HG03354 (cell line): ENCODE measurements at regions not wholly inside any gene's neighbourhood (a gene's known extent, or its start where the extent isn't known, plus 50 kb on each side); places are given as distances from the start of the nearest gene placed in this dataset.

ENCODE experiments used
- ATAC-seq: cut with Tn5 transposase; IDR thresholded peaks from one replicate; pipeline ENCODE4 v1.9.1; 2021; ENCODE audit warnings: mild to moderate bottlenecking; ENCODE audit not compliant: unreplicated experiment, poor library complexity, severe bottlenecking

DNA sequence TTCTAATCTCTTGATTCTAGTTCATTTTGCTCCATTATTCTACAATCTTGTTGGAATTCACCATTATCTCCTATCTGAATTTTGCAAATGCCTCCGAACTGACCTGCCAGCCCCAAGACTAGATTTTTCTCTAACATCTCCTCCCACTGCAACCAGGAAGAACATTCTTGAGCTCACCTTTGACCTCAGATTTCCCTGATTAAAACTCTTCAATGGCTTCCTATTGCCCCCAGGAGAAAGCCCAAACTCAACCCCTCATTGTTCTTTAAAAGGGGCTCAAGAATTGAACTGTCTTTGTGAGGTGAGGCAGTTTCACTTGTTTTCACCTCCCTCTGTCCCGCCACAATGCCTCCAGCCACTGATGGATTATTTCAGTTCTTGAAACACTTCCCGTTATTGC lies 784.6 kb upstream of the ZEB2 start:
- no peak for ATAC-seq

DNA sequence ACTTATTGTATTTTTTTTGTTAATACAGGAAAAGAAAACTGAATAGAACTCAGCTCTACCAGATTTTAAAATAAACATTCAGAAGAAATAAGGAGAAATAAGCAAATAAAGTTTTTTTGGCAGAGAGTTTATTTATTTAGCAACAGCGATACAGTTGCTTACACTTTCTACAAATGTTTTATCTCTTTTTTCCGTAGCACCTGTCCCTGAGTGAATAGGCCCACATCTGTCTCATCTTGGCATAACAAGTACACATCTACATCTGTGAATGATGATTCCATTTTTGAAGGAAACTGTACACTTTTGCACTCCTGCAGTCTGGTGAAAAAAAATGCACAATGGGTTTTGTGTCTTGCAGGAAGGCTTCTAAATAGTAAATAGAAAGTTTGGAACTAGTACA lies 783.6 kb upstream of the ZEB2 start:
- no peak for ATAC-seq

DNA sequence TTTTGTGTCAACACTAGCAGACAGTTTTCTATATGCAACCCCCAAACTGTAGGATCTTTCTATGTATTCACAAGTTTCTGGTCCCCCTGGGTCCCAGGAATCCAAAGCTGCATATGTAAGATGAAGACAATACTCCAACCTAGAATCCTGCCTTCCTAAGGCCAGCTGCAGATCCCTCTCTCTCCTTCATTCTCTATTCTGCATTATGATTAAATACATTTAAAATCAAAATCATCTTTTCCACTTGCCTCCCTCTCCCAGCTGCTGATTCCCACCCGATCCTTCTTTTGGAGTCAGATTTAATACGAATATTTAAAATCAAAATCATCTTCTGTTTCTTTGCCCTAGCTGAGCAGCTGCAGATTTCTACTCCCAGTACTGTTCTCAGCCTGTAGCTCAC lies 783.0 kb upstream of the ZEB2 start:
- ATAC-seq = no peak

DNA sequence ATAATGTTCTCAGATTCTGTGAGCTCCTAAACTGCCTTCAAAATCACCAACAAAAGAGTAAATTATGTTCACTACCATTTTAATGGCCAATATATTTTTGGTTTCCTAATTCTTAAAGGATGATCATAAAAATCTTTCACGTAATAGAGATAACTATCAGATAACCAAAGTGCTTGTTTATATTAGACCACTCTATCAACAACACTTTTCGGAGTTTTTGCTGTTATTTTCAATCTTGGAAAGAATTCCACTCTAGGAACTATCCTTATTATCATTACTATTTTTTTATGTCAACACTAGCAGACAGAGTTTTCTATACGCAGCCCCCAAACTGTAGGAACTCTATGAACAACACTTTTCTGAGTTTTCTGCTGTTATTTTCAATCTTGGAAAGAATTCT lies 782.5 kb upstream of the ZEB2 start:
- ATAC-seq = no peak

DNA sequence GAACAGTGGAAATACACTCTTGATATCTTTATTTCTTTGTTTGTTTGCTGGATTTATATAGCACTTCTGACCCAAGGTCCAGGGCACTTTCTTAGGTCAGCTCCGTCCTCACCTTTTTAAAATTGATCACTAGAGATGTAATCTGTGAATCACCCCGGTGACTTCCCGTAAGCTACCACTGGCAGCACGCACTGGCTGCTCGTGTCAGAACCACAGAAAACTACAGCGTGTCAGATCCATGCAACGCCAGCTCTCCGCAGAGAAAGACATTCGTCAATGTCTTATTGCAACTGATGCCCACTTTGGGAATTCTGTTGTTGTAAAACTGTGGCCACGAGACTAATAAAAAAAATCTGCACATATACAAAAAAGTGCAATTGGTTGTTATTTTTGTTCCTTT lies 779.4 kb upstream of the ZEB2 start:
- no peak for ATAC-seq

DNA sequence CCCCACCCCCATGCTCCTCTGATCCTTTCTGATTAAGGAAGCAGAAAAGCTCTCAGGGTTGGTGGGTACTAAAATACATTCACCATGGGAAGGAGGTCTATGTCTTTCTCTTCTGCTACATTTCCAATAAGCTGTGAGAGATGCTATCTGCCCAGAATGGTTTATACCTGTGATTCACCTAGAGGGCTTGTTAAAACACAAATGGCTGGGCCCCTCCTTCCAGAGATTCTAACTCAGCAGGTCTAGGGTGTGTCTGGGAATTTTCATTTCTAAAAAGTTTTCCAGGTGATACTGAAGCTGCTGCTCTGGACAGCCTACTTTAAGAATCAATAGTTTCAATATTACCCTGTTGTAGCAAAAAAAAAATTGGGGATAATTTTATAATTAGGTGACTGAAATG lies 772.2 kb upstream of the ZEB2 start:
- no peak for ATAC-seq

DNA sequence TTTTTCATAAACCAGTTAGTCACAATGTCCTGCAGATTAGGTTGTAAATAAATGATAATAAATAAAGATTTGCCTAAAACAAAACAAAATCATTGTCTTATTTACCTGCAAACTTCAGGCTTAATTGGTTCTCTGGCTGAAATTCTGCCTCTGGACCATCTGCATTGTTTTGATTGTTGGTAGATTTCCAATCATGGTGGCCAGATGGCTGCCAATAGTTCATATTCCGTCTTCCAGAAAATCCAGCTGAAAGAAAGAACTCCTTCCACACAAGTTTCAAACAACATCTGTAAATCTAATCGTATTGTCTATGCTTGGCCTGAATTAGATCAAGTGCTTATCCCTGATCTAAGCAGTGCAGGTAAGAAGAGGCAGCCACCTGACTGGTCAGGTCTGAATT lies 771.1 kb upstream of the ZEB2 start:
- ATAC-seq = no peak

DNA sequence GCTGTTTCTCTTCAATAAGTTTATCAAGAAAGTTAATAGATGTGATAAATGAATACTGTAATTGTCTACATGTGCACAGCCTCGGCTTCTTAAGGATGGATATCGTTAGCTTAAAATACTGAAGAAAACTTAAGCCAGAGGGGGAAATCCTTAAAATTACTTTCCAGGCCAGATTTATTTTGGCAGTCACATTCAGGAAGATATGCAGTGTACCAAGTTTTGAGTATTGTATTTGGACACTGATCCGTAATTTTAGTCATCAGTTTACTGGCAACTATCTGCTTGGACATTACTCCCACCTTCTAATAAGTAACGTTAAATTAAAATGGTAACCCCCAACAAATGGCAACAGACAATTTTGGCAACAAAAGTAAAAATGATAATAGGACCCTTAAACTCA lies 770.0 kb upstream of the ZEB2 start:
- no peak for ATAC-seq

DNA sequence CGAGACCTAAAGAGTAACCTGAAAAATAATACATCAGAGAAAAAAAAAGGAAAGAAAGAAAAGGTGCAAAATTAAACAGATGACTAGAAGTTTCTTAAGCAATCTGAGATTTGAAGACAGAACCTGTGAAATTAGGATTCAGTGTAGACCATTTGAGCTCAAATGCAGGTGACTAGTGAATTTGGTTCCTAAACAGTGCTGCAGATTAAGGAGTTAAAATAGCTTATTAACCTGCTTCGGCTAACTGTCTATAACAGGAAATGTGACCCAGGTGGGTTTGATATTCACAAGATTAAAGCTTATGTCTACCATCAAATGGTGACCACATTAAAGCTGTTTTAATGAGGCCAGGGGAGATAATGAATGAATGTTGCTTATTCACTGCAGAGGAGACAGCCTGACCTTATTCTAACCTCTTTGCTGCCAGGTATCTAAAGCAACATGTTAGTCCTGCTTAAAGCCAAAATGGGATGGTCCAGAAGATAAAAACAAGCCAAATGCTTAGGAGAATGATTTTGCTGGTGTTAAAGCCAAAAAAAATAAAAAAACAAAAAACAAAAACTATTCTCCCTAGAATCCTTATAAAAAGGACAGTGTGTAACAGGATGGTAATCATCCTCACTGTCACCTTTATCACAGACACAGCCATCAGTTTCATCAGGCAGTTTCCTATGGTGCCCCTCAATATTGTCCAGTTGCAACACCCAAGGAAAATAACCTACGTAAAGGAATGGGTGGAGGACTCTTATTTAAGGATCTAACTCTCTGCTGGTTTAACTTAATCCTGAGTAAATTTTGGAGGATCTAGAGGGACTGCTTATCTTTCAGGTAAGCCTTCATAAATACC lies 769.0 kb upstream of the ZEB2 start:
- no peak for ATAC-seq

DNA sequence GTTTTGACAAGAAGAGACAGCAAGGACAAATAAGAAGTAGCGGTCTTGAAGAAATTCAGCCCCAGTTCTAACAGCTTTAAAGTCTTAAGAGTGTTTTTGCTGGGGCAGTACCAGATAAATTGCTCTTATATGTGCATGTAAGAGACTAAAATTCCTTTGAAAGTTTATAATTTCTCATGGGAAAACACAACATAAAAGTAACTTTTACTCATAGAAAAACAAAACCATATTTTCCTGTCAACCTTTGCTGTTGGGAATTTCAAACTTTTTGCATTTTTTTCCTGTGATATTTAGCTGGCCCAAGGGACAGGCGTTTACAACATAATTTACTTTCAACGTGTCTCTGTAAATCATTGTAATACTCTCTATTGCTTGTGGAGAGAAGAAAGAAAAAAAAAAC lies 767.8 kb upstream of the ZEB2 start:
- no peak for ATAC-seq

DNA sequence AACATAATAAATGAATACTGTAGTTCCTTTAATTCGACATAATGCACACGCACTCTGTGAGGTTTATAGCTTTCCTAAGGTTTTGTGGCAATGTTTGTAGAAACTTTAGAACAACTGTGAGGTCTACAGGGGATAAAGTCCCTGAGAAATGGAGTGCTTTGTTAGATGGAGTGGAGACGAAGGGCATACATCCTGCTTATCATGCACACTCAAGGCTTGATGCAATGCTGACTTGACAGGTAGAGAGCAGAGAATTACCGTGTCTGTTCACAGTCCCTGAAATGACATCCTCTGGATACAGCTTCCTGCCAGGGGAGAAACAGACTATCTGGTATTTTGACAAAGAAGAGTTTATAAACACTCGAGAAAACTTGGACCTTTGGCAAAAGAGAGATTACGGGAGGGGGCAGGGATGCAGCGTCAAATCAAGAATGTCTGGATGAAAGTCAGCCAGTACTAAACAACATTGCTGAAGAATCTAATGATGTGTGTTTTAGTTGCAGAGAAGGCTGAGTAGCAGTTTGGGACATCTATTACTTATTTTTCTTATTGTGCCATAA lies 766.9 kb upstream of the ZEB2 start:
- no peak for ATAC-seq

DNA sequence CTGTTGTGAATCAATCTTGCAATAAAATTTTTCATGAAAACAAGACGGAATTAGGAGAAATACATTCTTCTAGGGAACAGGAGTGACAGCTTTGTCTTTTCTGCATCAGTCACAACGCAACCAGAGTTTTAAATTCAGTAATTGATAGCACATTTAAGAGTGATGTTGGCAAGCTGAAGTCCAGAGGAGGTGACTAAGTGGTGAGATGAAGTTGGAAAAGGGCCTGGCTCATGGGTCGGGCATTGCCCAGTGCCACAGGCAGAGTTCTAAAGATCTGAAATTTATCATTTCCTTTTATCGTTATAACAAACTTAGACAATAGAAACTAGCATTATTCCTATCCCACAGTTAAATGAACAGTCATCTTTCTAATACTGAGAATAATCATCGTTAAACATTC lies 764.6 kb upstream of the ZEB2 start:
- ATAC-seq = no peak

DNA sequence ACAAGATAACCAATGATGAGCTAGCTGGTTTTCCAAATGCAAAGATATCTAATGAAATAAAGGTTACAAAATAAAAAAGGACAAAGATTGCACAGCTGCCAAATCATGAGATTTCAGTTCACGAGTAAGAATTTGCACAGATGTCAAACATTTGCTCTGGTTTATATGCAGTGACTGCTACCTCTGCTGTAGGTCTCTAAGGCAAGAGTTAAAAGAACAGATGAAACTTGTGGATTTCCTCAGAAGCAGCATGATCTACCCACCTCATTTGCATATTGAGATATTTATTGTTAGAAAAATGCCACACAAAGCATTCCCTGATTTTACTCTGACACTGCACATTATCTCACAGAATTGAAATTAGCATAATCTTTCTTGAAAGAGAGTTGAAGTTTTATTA lies 763.2 kb upstream of the ZEB2 start:
- ATAC-seq = no peak

DNA sequence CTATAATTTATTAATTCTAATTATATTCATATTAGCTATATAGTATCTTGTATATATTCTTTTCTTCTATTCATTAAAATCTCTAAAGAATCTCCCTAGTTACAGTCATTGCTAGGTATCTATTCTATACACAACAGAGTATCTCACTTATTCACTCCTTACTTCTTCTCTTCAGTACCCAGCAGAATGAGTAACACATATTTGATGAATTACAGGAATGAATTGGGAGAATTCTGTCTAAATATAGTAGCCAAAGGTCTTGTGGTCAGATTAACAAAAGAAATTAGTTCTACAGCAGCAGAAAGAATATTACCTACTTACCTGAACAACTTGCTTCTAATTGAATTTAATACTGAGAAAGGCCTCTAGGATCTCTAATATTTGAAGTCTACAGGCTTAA lies 758.0 kb upstream of the ZEB2 start:
- ATAC-seq = no peak

DNA sequence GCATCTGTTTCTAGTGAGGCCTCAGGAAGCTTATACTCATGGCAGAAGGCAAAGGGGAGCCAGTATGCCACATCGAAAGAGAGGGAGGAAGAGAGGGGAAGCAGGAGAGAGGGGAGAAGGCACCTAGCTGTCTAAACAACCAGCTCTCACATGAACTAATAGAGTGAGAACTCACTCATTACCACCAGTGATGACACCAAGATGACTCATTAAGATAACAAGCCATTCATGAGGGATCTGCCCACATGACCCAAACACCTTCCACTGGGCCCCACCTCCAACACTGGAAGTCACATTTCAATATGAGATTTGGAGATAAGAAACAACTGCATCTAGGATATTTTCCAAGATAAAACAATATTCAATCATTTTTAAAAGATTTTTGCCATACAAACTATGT lies 753.9 kb upstream of the ZEB2 start:
- ATAC-seq = no peak

DNA sequence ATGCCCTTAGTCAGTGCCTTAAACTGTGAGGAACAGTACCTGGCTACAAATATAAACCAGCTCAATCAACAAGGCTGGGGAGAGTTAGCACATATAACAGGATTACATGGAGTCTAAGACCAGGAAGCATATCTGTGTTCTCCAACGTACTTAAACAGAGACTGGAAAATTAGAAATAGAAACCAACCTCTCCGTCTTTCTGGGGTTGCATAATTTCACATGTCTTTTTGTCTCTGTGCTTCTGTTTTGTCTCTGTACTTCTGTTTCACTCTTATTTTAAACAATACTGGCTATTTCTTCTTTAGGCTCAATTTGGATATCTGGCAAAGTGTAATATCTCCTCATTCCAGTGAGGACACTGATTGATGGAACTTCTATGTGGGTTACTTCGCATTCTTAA lies 749.0 kb upstream of the ZEB2 start:
- no peak for ATAC-seq

DNA sequence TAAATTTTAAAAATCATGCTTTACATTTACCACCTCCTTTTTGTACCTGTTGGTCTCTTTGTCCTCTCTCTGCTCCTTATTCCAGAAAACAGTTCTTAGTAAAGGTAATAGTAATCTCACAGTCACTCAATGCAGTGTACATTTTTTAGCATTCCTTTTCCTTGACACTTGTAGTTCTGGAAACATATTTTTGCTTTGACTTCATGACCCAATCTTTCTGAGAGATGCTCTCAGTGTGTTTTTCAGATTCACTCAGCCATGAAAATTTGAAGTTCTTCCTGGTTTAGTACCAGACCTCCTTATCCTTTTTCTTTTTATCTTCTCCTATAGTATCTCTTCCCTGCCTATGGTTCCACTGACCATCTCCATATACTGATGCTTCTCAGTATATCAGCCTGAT lies 747.5 kb upstream of the ZEB2 start:
- no peak for ATAC-seq

DNA sequence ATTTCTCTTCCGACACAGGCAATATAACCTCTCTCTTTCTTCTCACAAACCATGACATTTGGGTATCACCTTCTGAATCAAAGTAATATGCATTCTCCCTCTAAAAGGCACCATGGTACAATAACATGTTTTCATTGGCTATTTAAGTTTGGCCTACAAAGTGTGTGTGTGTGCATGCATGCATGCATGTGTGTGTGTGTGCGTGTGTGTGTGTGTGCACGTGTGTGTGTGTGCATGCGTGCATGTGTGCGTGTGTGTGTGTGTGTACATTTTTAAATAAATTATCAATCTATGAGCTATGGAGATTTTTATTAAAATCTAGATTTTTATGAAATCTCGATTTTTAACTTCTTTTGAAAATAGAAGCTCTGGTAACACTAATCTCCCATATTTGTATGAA lies 745.3 kb upstream of the ZEB2 start:
- ATAC-seq = no peak

DNA sequence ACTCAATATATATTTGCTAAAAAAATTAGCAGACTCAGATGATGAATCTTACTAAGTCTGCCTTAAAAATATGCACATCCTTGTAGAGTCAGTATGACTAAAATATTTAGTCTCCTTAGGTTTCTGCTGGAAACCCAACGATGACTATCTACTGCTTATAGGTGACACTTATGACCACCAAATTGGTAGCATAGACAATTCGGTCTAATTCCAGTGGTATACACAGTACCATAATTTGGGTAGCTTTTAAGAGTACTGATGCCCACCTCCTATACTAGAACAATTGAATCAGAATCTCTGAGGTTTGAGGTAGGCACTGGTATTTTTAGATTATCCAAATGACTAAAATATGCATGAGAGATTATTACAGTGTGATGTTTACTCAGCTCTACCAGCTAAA lies 740.8 kb upstream of the ZEB2 start:
- ATAC-seq = no peak

DNA sequence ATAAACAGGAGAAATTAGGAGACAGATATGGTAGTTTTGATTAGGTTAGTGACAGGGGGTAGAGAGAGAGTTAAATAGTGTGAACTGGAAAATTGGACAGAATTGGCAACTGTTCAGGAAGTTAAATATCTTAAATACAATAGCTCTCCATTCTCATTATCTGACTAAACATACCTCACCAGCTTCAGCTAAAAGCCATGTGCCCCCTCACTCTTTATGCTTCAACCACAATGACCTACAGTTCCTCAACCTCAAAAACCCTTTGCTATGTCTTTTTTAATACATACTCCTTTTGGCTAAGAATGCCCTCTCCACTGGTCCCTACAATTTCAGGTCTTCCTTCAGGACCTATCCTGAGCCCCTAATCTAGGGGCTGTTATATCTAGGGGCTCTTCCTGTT lies 740.2 kb upstream of the ZEB2 start:
- no peak for ATAC-seq

DNA sequence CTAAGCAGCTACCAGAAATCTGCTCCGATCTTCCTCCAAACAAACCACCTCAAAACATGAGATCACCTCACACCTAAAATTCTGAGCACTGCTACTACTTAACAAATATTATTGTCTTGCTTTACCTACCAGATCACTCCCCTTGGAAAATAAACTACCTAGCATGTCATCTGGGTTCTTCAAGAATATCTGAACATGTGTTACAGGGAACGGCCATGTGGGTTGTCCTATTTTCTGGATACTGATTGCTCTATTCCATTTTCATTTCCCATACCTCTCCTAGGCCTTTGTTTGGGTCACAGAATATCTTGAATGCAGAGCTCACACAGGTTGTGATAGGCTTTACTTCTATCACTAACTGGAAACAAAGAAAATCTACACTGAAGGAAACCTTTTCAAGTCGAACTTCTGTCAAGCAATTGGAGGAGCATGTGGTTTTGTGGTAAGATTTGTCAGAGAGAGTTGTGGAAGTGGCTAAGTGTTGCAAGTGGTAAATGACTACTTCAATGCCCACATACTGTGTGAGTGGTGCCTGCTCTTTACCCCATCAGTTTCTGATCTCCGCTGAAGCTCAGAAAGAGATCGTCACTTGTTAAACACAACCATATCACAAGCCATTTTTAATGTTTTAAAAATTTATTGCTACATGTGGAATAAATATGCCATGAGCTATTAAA lies 739.1 kb upstream of the ZEB2 start:
- no peak for ATAC-seq
